ENCODE measurements at regions not wholly inside any gene's neighbourhood (a gene's known extent, or its start where the extent isn't known, plus 50 kb on each side); places are given as distances from the start of the nearest gene placed in this dataset.

- no peaks in the 10 kb centered on the region for H3K9me3 ChIP-seq
- no peak for DNase-seq
Measured at GRCh38 chr12:94795520-94795919, 145.2 kb upstream of the TMCC3 start.

GRCh38 chr12:94795044-94795443 is 144.7 kb upstream of the TMCC3 start:
- no peaks in the 10 kb centered on the region for H3K36me3 ChIP-seq
- H3K4me3 ChIP-seq = no peak overlapping the region
- H3K9me3 ChIP-seq = no peaks in the 10 kb centered on the region
- no peaks in the 10 kb centered on the region for H3K27me3 ChIP-seq
- no peak overlapping the region for H3K27ac ChIP-seq
- no peaks in the 10 kb centered on the region for H3K4me1 ChIP-seq
- DNase-seq = no peak
- TF ChIP-seq CTCF (IDR thresholded peaks at IDR 0.05) (no peak), POLR2A (IDR thresholded peaks at IDR 0.05) (no peak)
- intact Hi-C loops (cut with DNase I; ENCODE audit: low total_unique reads) = no loop called here

More at GRCh38 chr12:94795520-94795919, 145.2 kb upstream of the TMCC3 start:
- TF ChIP-seq POLR2A (IDR thresholded peaks at IDR 0.05) = no peak
- no peak for TF ChIP-seq CTCF (IDR thresholded peaks at IDR 0.05)
- no peak overlapping the region for H3K27ac ChIP-seq
- no peaks in the 10 kb centered on the region for H3K36me3 ChIP-seq
- H3K27me3 ChIP-seq = no peaks in the 10 kb centered on the region
- H3K4me3 ChIP-seq = no peak overlapping the region
- intact Hi-C loops (cut with DNase I; ENCODE audit: low total_unique reads) = no loop called here
- no peaks in the 10 kb centered on the region for H3K4me1 ChIP-seq

- TF ChIP-seq CTCF (IDR thresholded peaks at IDR 0.05) = no peak
- no peak for TF ChIP-seq POLR2A (IDR thresholded peaks at IDR 0.05)
- no peaks in the 10 kb centered on the region for H3K27me3 ChIP-seq
- intact Hi-C loops (cut with DNase I; ENCODE audit: low total_unique reads) = no loop called here
- no peaks in the 10 kb centered on the region for H3K36me3 ChIP-seq
- H3K27ac ChIP-seq = no peak overlapping the region
- no peak for DNase-seq
- no peaks in the 10 kb centered on the region for H3K4me1 ChIP-seq
- H3K9me3 ChIP-seq = no peaks in the 10 kb centered on the region
- no peak overlapping the region for H3K4me3 ChIP-seq
Measured at GRCh38 chr12:94793191-94793595, 142.8 kb upstream of the TMCC3 start.

GRCh38 chr12:94792693-94793092 is 142.3 kb upstream of the TMCC3 start:
- H3K4me3 ChIP-seq = no peak overlapping the region
- no peaks in the 10 kb centered on the region for H3K27me3 ChIP-seq
- H3K4me1 ChIP-seq = no peaks in the 10 kb centered on the region
- H3K9me3 ChIP-seq = no peaks in the 10 kb centered on the region
- TF ChIP-seq CTCF (IDR thresholded peaks at IDR 0.05) (no peak), POLR2A (IDR thresholded peaks at IDR 0.05) (no peak)
- H3K27ac ChIP-seq = no peak overlapping the region
- intact Hi-C loops (cut with DNase I; ENCODE audit: low total_unique reads) = no loop called here
- H3K36me3 ChIP-seq = no peaks in the 10 kb centered on the region
- DNase-seq = no peak

- Histone ChIP-seq H3K4me1 (no peaks in the 10 kb centered on the region), H3K36me3 (no peaks in the 10 kb centered on the region), H3K27ac (no peak overlapping the region), H3K4me3 (no peak overlapping the region), H3K9me3 (no peaks in the 10 kb centered on the region), H3K27me3 (no peaks in the 10 kb centered on the region)
- TF ChIP-seq CTCF (IDR thresholded peaks at IDR 0.05) (no peak), POLR2A (IDR thresholded peaks at IDR 0.05) (no peak)
- intact Hi-C loops (cut with DNase I; ENCODE audit: low total_unique reads) = no loop called here
- DNase-seq = no peak
Measured at GRCh38 chr12:94791933-94792332, 141.6 kb upstream of the TMCC3 start.
